ENCODE measurements at regions not wholly inside any gene's neighbourhood (a gene's known extent, or its start where the extent isn't known, plus 50 kb on each side); places are given as distances from the start of the nearest gene placed in this dataset.

DNA sequence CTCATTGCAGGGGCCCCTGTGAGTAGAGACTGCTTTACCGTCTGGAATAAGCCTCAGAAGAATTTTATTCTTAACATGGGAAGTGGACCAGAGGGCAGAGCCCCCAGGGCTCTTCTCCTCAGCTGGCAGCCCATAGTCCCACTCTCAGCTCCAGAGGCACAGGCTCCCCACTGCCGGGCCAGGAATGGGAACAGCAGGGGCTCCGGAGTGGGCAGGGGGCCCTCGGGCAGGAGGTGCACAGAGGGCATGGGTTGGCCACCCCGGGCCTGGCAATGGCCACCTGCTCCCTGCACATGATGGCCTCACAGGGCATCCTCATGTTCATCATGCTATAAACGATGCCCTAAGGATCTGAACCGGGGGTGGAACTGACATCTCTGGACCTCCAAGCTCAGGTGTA lies 1469.7 kb downstream of the BRD1 start:
- Histone ChIP-seq H3K4me1 (no peaks in the 10 kb centered on the region), H3K27me3 (ENCODE audit: insufficient read depth in 3 of 3, low read length in 2 of 3) (peaks cover 0 to 33% (median 6%) of the 10 kb centered on the region in 3 donors), H3K27ac (no peak overlapping the region), H3K4me3 (no peak overlapping the region), H3K9me3 (no peaks in the 10 kb centered on the region), H3K36me3 (ENCODE audit: insufficient read depth in 1 of 2, low read depth in 1 of 2) (no peaks in the 10 kb centered on the region)
- 79 to 80% (median 80%) methylated on average over 7 of the region's 7 CpGs for WGBS, 3 donors
- intact Hi-C loops (cut with DNase I), result no loop called here
- ATAC-seq (no peak), DNase-seq (peak in 1 of 2 donors; percentile 5)
- TF ChIP-seq, protein P1, sequence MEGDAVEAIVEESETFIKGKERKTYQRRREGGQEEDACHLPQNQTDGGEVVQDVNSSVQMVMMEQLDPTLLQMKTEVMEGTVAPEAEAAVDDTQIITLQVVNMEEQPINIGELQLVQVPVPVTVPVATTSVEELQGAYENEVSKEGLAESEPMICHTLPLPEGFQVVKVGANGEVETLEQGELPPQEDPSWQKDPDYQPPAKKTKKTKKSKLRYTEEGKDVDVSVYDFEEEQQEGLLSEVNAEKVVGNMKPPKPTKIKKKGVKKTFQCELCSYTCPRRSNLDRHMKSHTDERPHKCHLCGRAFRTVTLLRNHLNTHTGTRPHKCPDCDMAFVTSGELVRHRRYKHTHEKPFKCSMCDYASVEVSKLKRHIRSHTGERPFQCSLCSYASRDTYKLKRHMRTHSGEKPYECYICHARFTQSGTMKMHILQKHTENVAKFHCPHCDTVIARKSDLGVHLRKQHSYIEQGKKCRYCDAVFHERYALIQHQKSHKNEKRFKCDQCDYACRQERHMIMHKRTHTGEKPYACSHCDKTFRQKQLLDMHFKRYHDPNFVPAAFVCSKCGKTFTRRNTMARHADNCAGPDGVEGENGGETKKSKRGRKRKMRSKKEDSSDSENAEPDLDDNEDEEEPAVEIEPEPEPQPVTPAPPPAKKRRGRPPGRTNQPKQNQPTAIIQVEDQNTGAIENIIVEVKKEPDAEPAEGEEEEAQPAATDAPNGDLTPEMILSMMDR (IDR thresholded peaks at IDR 0.05), result no peak

DNA sequence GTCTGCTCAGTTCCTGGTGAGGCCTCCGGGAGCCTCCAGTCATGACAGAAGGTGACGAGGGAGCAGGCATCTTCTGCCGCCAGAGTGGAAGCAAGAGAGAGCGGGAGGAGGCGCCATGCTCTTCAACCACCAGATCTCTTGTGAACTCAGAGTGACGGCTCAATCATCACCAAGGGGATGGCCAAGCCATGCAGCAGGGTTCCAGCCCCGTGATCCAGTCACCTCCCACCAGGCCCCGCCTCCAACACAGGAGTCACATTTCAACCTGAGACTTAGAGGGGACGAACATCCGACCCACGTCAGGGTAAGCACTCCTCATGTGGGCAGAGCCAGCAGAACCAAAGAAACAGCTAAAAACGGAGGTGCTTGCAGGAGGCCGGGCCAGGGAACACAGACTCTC lies 1470.5 kb downstream of the BRD1 start:
- ATAC-seq, result no peak
- 51 to 59% (median 53%) methylated on average over 13 of the region's 13 CpGs for WGBS, 3 donors
- Histone ChIP-seq H3K9me3 (no peaks in the 10 kb centered on the region), H3K4me3 (no peak overlapping the region), H3K27me3 (ENCODE audit: insufficient read depth in 3 of 3, low read length in 2 of 3) (peaks cover 0 to 39% (median 6%) of the 10 kb centered on the region in 3 donors), H3K36me3 (ENCODE audit: insufficient read depth in 1 of 2, low read depth in 1 of 2) (no peaks in the 10 kb centered on the region), H3K4me1 (no peaks in the 10 kb centered on the region), H3K27ac (no peak overlapping the region)
- intact Hi-C loops (cut with DNase I), result no loop called here
- TF ChIP-seq, protein P1 (IDR thresholded peaks at IDR 0.05), result no peak
- DNase-seq, result peak in 1 of 2 donors; percentile 19

DNA sequence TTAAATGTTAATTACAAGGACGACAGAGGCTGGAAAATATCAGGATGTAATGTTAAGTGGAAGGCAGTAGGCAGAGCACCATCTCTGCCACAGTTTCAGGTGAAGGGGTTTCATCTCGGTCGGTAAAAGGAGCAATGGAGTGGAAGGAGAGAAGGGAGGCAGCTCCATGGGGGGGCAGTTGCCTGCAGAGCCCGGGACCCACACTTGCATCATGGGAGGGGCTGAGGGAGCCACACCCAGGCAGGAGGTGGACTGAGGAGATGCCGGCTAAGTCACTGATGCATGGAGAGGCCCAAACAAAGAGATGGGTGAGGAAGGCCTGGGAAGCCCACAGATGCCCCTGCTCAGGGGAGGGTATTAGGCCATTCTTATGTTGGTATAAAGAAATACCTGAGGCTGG lies 1470.9 kb downstream of the BRD1 start:
- H3K4me1 ChIP-seq, result no peaks in the 10 kb centered on the region
- intact Hi-C loops (cut with DNase I), result no loop called here
- peak in 1 of 2 donors; percentile 29 for DNase-seq
- H3K36me3 ChIP-seq (ENCODE audit: insufficient read depth in 1 of 2, low read depth in 1 of 2), result no peaks in the 10 kb centered on the region
- H3K27me3 ChIP-seq (ENCODE audit: insufficient read depth in 3 of 3, low read length in 2 of 3), result peaks cover 0 to 39% (median 6%) of the 10 kb centered on the region in 3 donors
- ATAC-seq, result no peak
- TF ChIP-seq, protein P1 (IDR thresholded peaks at IDR 0.05), result no peak
- H3K4me3 ChIP-seq, result no peak overlapping the region
- H3K27ac ChIP-seq, result no peak overlapping the region
- WGBS, 3 donors, result 79 to 82% (median 82%) methylated on average over 5 of the region's 5 CpGs
- H3K9me3 ChIP-seq, result no peaks in the 10 kb centered on the region

DNA sequence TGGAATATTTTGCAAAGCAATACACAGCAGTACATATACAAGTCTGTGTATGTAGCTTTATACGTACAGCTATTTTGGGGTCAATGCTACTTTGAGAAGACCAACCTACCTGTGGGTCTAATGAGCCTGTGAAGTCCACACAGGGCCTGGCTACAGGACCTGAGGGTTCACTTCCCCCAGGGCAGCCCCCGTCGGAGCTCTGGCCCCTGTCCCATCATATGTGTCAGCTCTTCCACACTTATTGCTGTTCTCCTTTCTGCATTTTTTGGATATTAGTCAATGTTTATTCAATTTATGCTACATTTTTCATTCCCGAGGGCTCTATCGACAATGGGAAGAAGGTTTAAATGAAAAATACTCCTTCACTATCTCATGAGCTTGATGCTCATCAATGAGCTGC lies 1473.6 kb downstream of the BRD1 start:
- 32 to 40% (median 37%) methylated on average over 5 of the region's 5 CpGs for WGBS, 3 donors
- intact Hi-C loops (cut with DNase I), result no loop called here
- ATAC-seq (no peak), DNase-seq (no peak)
- no peak overlapping the region for H3K4me3 ChIP-seq
- no peaks in the 10 kb centered on the region for H3K9me3 ChIP-seq
- no peaks in the 10 kb centered on the region for H3K36me3 ChIP-seq (ENCODE audit: insufficient read depth in 1 of 2, low read depth in 1 of 2)
- TF ChIP-seq, protein P1 (IDR thresholded peaks at IDR 0.05), result no peak
- H3K27me3 ChIP-seq (ENCODE audit: insufficient read depth in 3 of 3, low read length in 2 of 3), result peaks cover 0 to 44% (median 5%) of the 10 kb centered on the region in 3 donors
- no peak overlapping the region for H3K27ac ChIP-seq
- no peaks in the 10 kb centered on the region for H3K4me1 ChIP-seq

All from psoas muscle (tissue), 7 donors.